Motor neuron (in vitro differentiated cells): ENCODE measurements at regions not wholly inside any gene's neighbourhood (a gene's known extent, or its start where the extent isn't known, plus 50 kb on each side); places are given as distances from the start of the nearest gene placed in this dataset.
"Not testable (repeated sequence)": the region's sequence is repeated elsewhere in the genome, so short reads cannot be mapped to it uniquely, and the experiment has no call there.

Source experiments
- ATAC-seq, 8 experiments: fragments of 200-7000 bp; cut with Tn5 transposase; replicated peaks in 6 of 8; 2 replicates each; pipeline ENCODE4 v1.8.0; 2021; ENCODE audit warnings: mild to moderate bottlenecking in 8 of 8, moderate library complexity in 8 of 8
- H3K27ac ChIP-seq, 2 donors: fragments of 250-450 bp; sonication (Bioruptor Pico); 2 replicates each; pipeline ENCODE4 v1.9.0; 2021; ENCODE audit warnings: antibody characterized with exemption in 2 of 2, mild to moderate bottlenecking in 2 of 2, moderate library complexity in 1 of 2
- H3K4me1 ChIP-seq, 2 donors: fragments of 250-450 bp; sonication (Bioruptor Pico); replicated peaks in 1 of 2; 2 replicates each; pipeline ENCODE4 v1.6.1; 2021; ENCODE audit warnings: antibody characterized with exemption in 2 of 2, mild to moderate bottlenecking in 2 of 2, moderate library complexity in 1 of 2
- H3K4me3 ChIP-seq, 5 donors: fragments of 250-450 bp; sonication (Bioruptor Pico); 2 replicates each; pipeline ENCODE4 v1.9.0; 2021; ENCODE audit warnings: antibody characterized with exemption in 5 of 5, mild to moderate bottlenecking in 5 of 5, moderate library complexity in 4 of 5
- WGBS, 10 experiments: fragments of 450-650 bp; shearing (Covaris generic); methylation state at CpG; one replicate each; pipeline ENCODE4 v1.0.0; 2022; 5-methylcytosine and 5-hydroxymethylcytosine counted together
- in situ Hi-C, 9 experiments: fragments of 400-800 bp; cut with MboI; loops; one replicate each; pipeline ENCODE4 v1.15.0; 2021; ENCODE audit warnings: low sequenced_read_pairs in 9 of 9, low pct_unique_long_range_greater_than_20kb in 2 of 9; ENCODE audit not compliant: unreplicated experiment in 9 of 9

- H3K27ac ChIP-seq, ATAC-seq, H3K4me1 ChIP-seq, in situ Hi-C loops, H3K4me3 ChIP-seq: not testable (repeated sequence)
- WGBS, 10 experiments: 4 to 100% (median 89%) methylated on average over 1 to 4 of the region's 6 CpGs; no CpG with 5 or more reads in 5 of the 10 experiments
Observed at GRCh38 chr4:68720723-68721122, 50.3 kb upstream of the UGT2B15 start.

GRCh38 chr4:68724426-68724825 is 54.0 kb upstream of the UGT2B15 start:
- Histone ChIP-seq H3K27ac (no peak overlapping the region), H3K4me3 (no peak overlapping the region), H3K4me1 (no peaks in the 10 kb centered on the region)
- ATAC-seq: no peak
- in situ Hi-C loops: no loop called here
- 29 to 93% (median 70%) methylated on average over 1 to 6 of the region's 7 CpGs; no CpG with 5 or more reads in 4 of the 10 experiments for WGBS, 10 experiments

- WGBS, 10 experiments: 40 to 100% (median 93%) methylated on average over 2 to 4 of the region's 12 CpGs; no CpG with 5 or more reads in 4 of the 10 experiments
- ATAC-seq: no peak
- H3K4me1 ChIP-seq: no peaks in the 10 kb centered on the region
- no peak overlapping the region for H3K4me3 ChIP-seq
- H3K27ac ChIP-seq: no peak overlapping the region
- in situ Hi-C loops: no loop called here
Observed at GRCh38 chr4:68724922-68725321, 54.5 kb upstream of the UGT2B15 start.

GRCh38 chr4:68732653-68733466 is 62.4 kb upstream of the UGT2B15 start:
- 0 to 55% (median 22%) methylated on average over 1 to 5 of the region's 5 CpGs for WGBS, 10 experiments
- Histone ChIP-seq H3K4me3 (no peak overlapping the region), H3K4me1 (no peaks in the 10 kb centered on the region), H3K27ac (no peak overlapping the region)
- in situ Hi-C loops: no loop called here
- peak in 1 of 8 experiments; percentile 44 for ATAC-seq

GRCh38 chr4:68734095-68734494 is 63.6 kb upstream of the UGT2B15 start:
- in situ Hi-C loops: no loop called here
- no peak for ATAC-seq
- Histone ChIP-seq H3K4me1 (no peaks in the 10 kb centered on the region), H3K4me3 (no peak overlapping the region), H3K27ac (no peak overlapping the region)
- WGBS, 10 experiments: 0 to 80% (median 67%) methylated on average over 1 of the region's 1 CpG; no CpG with 5 or more reads in 1 of the 10 experiments

- Histone ChIP-seq H3K4me1 (no peaks in the 10 kb centered on the region), H3K4me3 (no peak overlapping the region), H3K27ac (no peak overlapping the region)
- ATAC-seq: no peak
- 0 to 88% (median 50%) methylated on average over 1 of the region's 1 CpG; no CpG with 5 or more reads in 7 of the 10 experiments for WGBS, 10 experiments
- in situ Hi-C loops: no loop called here
Observed at GRCh38 chr4:68735106-68735505, 64.7 kb upstream of the UGT2B15 start.

GRCh38 chr4:68736813-68737212 is 66.4 kb upstream of the UGT2B15 start:
- Histone ChIP-seq H3K4me1 (no peaks in the 10 kb centered on the region), H3K4me3 (no peak overlapping the region), H3K27ac (no peak overlapping the region)
- WGBS, 10 experiments: 0 to 100% (median 14%) methylated on average over 1 of the region's 1 CpG; no CpG with 5 or more reads in 3 of the 10 experiments
- ATAC-seq: no peak
- in situ Hi-C loops: no loop called here

- H3K4me1 ChIP-seq: no peaks in the 10 kb centered on the region
- in situ Hi-C loops: no loop called here
- ATAC-seq: no peak
- no peak overlapping the region for H3K4me3 ChIP-seq
- no peak overlapping the region for H3K27ac ChIP-seq
- 0 to 100% (median 47%) methylated on average over 1 to 2 of the region's 2 CpGs; no CpG with 5 or more reads in 2 of the 10 experiments for WGBS, 10 experiments
Observed at GRCh38 chr4:68738036-68738435, 67.6 kb upstream of the UGT2B15 start.

GRCh38 chr4:68744368-68744767 is 71.4 kb upstream of the UGT2B10 start:
- WGBS, 10 experiments: 6 to 100% (median 65%) methylated on average over 1 to 2 of the region's 2 CpGs; no CpG with 5 or more reads in 6 of the 10 experiments
- H3K4me3 ChIP-seq: no peak overlapping the region
- no peaks in the 10 kb centered on the region for H3K4me1 ChIP-seq
- no peak for ATAC-seq
- in situ Hi-C loops: no loop called here
- no peak overlapping the region for H3K27ac ChIP-seq

- Histone ChIP-seq H3K27ac (no peak overlapping the region), H3K4me3 (no peak overlapping the region), H3K4me1 (no peaks in the 10 kb centered on the region)
- peak in 1 of 8 experiments; percentile 36 for ATAC-seq
- in situ Hi-C loops: no loop called here
- WGBS, 10 experiments: 10 to 94% (median 70%) methylated on average over 1 to 7 of the region's 8 CpGs
Observed at GRCh38 chr4:68748181-68748991, 67.4 kb upstream of the UGT2B10 start.

- in situ Hi-C loops: no loop called here
- H3K4me1 ChIP-seq: no peaks in the 10 kb centered on the region
- H3K4me3 ChIP-seq: no peak overlapping the region
- no peak for ATAC-seq
- no peak overlapping the region for H3K27ac ChIP-seq
Observed at GRCh38 chr4:68750555-68750954, 65.2 kb upstream of the UGT2B10 start.

- ATAC-seq: no peak
Observed at GRCh38 chr4:68751138-68751537, 64.7 kb upstream of the UGT2B10 start.

GRCh38 chr4:68765876-68766275 is 49.9 kb upstream of the UGT2B10 start:
- ATAC-seq: no peak
- H3K27ac ChIP-seq: no peak overlapping the region
- in situ Hi-C loops: no loop called here
- H3K4me1 ChIP-seq: no peaks in the 10 kb centered on the region
- 0 to 100% (median 65%) methylated on average over 1 to 3 of the region's 3 CpGs for WGBS, 10 experiments
- H3K4me3 ChIP-seq: no peak overlapping the region

More at GRCh38 chr4:68751138-68751537, 64.7 kb upstream of the UGT2B10 start:
- no peak overlapping the region for H3K27ac ChIP-seq
- H3K4me1 ChIP-seq: no peaks in the 10 kb centered on the region
- H3K4me3 ChIP-seq: no peak overlapping the region
- WGBS, 10 experiments: 0 to 63% (median 40%) methylated on average over 1 to 4 of the region's 4 CpGs
- in situ Hi-C loops: no loop called here
